NB4 (cell line): ENCODE measurements at regions not wholly inside any gene's neighbourhood (a gene's known extent, or its start where the extent isn't known, plus 50 kb on each side); places are given as distances from the start of the nearest gene placed in this dataset.

Source experiments
- DNase-seq: peaks from one replicate; pipeline ENCODE4 v3.0.0; 2010; ENCODE audit warnings: low read depth
- H3K4me3 ChIP-seq: one replicate; pipeline ENCODE4 v1.5.1; 2011; ENCODE audit warnings: mild to moderate bottlenecking, low read depth, low read length, moderate library complexity
- CTCF ChIP-seq: IDR thresholded peaks from one replicate; pipeline ENCODE4 v1.5.1; 2012; ENCODE audit warnings: low read depth, low read length
- MYC ChIP-seq: IDR thresholded peaks from 2 replicates; pipeline ENCODE4 v1.6.1; 2011; ENCODE audit warnings: low read depth, low read length
- POLR2A ChIP-seq: IDR thresholded peaks from 2 replicates; pipeline ENCODE4 v1.6.1; 2011; ENCODE audit warnings: mild to moderate bottlenecking; ENCODE audit not compliant: insufficient read length; ENCODE audit errors: extremely low read depth
- TF ChIP-seq, protein P1 (sequence below): IDR thresholded peaks from 2 replicates; pipeline ENCODE4 v1.6.1; 2011; ENCODE audit warnings: low read depth, low read length

DNA sequence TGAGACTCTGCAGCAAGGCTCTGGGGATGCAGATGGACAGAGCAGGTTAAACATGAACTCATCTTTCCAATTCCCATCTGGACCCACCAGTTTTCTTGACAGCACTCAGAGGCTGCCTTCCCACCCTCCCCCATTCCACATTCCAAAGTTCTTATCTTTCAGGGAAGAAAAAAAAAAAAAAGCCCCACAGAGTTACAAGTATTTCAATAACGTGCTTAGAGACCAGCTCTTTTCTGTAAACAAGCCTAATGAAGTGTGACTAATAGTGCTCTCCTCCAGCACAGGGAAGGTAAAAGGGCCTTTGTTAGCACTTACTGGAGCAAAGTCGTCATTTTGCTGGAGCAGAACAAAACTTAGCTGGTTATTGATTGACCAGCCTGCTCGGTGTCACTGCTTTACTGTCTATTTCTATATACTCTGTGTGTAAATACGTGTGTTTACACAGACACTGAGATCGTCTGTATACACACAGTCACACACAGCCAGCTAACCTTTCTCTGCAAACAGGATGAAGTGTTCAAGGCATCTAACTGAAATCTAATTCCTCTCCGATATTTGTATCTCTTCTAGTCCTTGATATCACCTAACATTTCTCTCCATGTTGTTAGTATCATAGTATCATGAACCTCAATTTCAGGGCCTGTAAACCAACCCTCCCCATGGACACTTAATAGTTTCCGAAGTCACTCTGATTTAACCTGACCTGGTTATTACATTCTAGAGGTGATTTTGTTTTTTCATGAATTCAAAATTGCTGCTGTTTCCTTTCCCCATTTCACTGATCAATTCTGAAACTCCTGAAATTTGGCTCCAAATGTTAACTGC is 84.9 kb downstream of the ZNF608 start:
- TF ChIP-seq POLR2A (no peak), CTCF (no peak), MYC (no peak)
- TF ChIP-seq, protein P1, sequence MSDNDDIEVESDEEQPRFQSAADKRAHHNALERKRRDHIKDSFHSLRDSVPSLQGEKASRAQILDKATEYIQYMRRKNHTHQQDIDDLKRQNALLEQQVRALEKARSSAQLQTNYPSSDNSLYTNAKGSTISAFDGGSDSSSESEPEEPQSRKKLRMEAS = no peak
- no peak overlapping the region for H3K4me3 ChIP-seq
- no peak for DNase-seq

DNA sequence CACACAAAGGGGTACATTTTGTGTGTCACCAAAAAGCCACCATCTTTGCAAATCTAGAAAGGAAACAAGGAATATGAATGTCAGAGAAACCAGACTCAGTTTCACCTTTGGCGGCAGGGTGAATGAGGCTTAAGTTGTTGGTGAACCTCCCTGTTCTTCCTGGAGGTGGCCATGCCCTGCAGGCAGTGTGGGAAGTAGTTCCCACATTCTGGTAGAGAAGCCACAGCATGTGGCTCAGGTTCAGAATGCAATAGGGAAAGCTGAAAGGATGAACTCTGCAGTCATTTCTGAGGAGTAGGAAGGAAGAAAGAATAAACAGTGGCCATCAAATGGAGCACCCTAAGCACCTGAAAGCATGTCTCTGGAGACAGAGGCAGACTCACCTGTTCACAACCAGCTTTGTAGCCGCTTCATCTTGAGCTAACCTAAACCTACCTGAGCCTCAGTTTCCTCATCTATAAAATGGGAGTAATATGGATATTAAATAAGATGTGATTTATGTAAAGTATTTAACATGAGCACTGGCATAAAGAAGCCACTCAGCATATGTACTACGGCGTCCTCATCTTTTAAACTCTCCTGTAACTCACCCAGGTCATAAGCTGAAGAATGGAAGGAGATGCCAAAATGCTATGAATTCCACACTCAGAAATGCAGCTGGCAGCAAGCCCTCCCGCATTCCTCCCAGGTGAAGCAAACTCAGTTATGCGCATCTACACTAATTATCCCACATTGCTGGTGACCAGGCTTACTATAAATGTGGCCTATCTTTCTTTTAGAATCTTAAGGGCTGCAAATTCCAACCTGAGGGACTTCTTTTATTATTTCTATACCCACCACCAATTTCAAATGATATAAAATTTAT is 86.0 kb downstream of the ZNF608 start:
- no peak overlapping the region for H3K4me3 ChIP-seq
- no peak for DNase-seq
- no peak for TF ChIP-seq MYC
- TF ChIP-seq, protein P1 = no peak

DNA sequence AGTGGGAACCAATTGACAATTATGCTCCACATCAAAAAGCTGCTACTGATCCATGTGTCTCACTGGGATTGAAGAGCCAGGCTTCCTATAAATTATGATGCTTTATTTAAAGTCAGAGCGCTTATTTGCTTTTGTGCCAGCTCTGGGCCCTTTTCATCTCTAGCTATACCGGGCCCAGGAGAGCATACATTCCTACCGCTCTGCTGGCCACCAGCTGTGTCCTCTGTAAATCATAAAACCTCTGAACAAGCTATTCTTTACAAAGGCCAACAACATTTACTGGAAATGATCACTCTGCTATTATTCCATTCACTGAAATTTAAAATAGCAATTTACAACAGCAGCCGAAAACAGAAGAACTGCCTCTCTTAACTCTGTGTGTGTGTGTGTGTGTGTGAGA is 86.6 kb downstream of the ZNF608 start:
- no peak overlapping the region for H3K4me3 ChIP-seq
- no peak for DNase-seq
- no peak for TF ChIP-seq MYC

DNA sequence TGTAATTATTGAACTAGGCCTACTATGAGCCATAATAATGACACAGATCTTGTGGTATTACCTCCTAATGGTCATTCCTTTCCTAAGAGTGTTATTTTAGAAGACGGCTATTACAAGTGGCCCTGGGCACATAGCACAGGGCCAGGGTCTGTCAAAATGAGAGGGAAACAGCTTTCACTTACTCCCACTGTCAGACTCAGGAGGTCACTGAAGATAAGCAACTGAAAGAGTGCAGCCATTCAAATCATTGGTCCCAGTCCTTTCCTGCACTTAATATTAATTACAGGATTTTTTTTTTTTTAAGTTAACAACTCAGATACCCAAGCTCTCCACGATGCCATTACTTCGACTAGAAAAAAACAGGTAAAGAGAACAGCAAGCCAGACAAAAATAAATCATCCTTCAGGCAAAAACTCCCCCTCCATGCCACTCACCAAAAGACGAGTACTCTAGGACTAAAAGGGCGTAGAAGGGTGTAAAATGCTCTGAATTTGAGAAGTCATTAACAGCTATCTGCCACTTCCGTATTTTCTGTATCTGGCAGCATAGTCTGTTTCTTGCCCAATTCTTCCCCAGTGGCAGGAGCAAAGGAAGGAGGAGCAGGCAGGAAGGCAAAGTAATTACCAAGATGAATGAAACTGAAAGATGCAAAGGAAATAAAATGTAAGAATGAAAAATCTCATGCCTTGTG is 87.4 kb downstream of the ZNF608 start:
- TF ChIP-seq POLR2A (no peak), CTCF (no peak), MYC (no peak)
- TF ChIP-seq, protein P1 = no peak
- DNase-seq = peak; percentile 68

DNA sequence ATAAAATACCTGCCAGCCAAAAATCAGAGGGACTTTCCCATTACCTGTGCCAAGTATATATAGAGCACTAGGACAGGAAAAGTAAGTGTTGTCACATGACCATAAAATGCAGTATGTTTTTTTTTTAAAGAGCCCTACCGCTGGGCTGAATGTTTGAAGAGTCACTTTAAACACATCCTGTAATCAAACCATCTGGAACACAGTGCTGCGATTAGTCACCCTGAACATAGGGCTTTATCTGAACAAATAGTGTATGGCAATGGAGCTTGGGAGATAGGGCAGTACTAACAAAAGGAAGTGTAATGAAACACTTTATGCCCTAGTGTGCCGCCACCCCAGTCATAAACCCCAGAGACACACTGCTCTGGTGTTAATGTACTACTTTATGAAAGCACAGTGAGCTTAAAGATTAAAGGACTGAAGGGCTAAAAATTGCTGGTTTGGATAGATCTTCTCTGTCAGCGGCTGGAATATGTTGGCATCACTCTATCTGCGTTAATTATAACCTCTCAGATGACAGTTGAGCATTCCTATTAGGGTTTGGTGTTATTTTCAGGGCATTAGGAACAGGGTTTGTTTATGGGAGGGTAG is 90.4 kb downstream of the ZNF608 start:
- DNase-seq = peak; percentile 18
- H3K4me3 ChIP-seq = no peak overlapping the region
- TF ChIP-seq POLR2A (no peak), CTCF (no peak), MYC (no peak)
- TF ChIP-seq, protein P1 = no peak

More for the DNA sequence above, 87.4 kb downstream of the ZNF608 start:
- H3K4me3 ChIP-seq = no peak overlapping the region

GRCh38 chr5:124655251-124655917 is 91.1 kb downstream of the ZNF608 start:
- TF ChIP-seq POLR2A (no peak), CTCF (no peak), MYC (no peak)
- TF ChIP-seq, protein P1 = no peak
- no peak for DNase-seq
- no peak overlapping the region for H3K4me3 ChIP-seq
